ENCODE measurements at regions not wholly inside any gene's neighbourhood (a gene's known extent, or its start where the extent isn't known, plus 50 kb on each side); places are given as distances from the start of the nearest gene placed in this dataset.
"Not testable (repeated sequence)": the region's sequence is repeated elsewhere in the genome, so short reads cannot be mapped to it uniquely, and the experiment has no call there.

DNA sequence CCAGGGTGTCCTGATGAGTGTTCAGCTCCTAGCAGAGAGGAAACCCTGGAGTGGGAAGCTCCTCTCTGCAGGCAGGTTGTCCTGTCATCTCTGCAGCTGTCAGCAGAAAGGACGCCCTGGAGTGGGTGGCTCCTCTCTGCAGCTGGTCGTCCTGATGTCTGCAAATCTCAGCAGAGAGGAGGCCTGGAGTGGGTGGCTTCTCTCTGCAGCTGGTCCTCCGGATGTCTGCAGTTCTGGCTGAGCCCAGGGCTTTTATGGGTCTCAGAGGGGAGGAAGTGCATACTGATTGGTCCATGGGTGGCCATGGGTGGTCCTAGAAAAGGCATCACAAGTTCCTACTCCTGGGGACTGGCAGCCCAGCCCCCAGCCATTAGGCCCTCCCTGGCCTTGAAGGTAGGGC is 102.6 kb upstream of the BNIP2 start:
- no peak for DNase-seq (ENCODE audit: low read depth in 4 of 4, low spot score in 1 of 4)

GRCh38 chr15:59791079-59791478 is 102.0 kb upstream of the BNIP2 start:
- no peak for DNase-seq (ENCODE audit: low read depth in 4 of 4, low spot score in 1 of 4)

GRCh38 chr15:59786466-59786865 is 97.3 kb upstream of the BNIP2 start:
- not testable (repeated sequence) for DNase-seq (ENCODE audit: low read depth in 4 of 4, low spot score in 1 of 4)

DNA sequence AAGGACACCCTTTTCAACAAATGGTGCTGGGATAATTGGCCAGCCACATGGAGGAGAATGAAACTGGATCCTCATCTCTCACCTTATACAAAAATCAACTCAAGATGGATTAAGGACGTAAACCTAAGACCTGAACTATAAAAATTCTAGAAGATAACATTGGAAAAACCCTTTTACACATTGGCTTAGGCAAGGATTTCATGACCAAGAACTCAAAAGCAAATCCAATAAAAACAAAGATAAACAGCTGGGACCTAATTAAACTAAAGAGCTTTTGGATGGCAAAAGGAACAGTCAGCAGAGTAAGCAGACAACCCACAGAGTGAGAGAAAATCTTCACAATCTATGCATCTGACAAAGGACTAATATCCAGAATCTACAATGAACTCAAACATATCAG is 96.9 kb upstream of the BNIP2 start:
- DNase-seq (ENCODE audit: low read depth in 4 of 4, low spot score in 1 of 4), result not testable (repeated sequence)

- DNase-seq (ENCODE audit: low read depth in 4 of 4, low spot score in 1 of 4), result not testable (repeated sequence)
Measured at GRCh38 chr15:59783774-59784520, 94.8 kb upstream of the BNIP2 start.

DNA sequence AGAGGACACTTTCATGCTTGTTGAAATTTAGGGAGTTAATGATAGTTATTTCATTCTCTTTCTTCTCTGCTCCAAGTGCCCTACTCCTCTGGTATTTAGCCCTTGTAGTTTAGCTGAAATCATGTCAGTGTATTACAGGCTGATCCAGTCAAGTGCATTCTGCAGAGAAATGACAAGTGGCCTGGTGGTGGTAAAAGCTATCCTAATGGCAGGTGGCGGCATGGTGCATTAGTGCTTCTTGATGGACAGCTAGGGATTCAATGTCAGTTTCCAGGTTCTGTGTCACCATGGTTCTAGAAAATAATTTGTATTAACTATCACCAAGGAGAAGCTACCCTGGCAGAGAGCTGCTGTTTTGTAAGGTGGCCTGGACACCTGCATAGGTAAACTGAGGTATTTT is 90.0 kb upstream of the BNIP2 start:
- no peak for DNase-seq (ENCODE audit: low read depth in 4 of 4, low spot score in 1 of 4)

- DNase-seq (ENCODE audit: low read depth in 4 of 4, low spot score in 1 of 4), result no peak
Measured at GRCh38 chr15:59764775-59765174, 75.7 kb upstream of the BNIP2 start.

- no peak for DNase-seq (ENCODE audit: low read depth in 4 of 4, low spot score in 1 of 4)
Measured at GRCh38 chr15:59762558-59762957, 73.4 kb upstream of the BNIP2 start.

- DNase-seq (ENCODE audit: low read depth in 4 of 4, low spot score in 1 of 4), result not testable (repeated sequence)
Measured at GRCh38 chr15:59760256-59760655, 71.1 kb upstream of the BNIP2 start.

DNA sequence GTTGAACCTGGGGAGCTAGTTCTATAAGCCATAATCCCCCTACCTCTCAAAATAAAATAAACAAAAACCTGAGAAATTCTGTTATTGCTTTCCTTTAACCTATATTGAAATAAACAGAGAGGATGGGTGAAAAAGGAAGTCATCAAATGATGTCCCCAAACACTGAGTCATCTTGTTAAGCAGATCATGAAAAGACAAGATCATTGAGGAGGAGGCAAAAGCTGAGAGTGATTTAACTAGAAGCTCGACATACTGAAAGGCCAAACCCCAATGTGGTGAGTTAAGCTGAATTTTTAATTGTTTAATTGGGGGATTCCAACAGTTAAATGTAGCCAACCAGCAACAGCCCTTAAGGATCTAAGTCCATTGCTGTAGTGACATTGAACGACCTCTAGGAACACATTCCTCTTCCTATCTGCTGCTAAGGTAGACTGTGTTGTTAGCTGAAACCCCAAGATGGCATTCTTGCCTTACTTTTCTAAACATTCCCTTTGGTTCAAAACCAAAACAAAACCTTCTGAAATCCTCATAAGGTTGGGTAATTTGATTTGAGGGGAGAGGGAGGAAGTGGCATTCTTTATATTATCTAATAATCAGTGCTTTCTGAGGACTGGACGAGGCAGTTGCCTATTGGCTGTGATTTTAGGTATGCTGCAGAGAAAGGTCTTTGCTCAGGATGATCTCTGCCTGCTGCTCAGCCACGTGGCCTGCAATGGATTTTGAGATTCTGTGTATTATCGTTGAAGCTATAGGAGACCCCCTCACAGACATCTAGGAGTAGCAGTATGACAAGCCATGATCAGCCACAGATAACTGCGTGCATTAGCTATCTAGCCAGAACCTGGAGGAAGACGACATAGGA is 62.7 kb upstream of the BNIP2 start:
- no peak for DNase-seq (ENCODE audit: low read depth in 4 of 4, low spot score in 1 of 4)

- no peak for DNase-seq (ENCODE audit: low read depth in 4 of 4, low spot score in 1 of 4)
Measured at GRCh38 chr15:59746777-59747176, 57.7 kb upstream of the BNIP2 start.

GRCh38 chr15:59741274-59741906 is 52.3 kb upstream of the BNIP2 start:
- no peak for DNase-seq (ENCODE audit: low read depth in 4 of 4, low spot score in 1 of 4)

DNA sequence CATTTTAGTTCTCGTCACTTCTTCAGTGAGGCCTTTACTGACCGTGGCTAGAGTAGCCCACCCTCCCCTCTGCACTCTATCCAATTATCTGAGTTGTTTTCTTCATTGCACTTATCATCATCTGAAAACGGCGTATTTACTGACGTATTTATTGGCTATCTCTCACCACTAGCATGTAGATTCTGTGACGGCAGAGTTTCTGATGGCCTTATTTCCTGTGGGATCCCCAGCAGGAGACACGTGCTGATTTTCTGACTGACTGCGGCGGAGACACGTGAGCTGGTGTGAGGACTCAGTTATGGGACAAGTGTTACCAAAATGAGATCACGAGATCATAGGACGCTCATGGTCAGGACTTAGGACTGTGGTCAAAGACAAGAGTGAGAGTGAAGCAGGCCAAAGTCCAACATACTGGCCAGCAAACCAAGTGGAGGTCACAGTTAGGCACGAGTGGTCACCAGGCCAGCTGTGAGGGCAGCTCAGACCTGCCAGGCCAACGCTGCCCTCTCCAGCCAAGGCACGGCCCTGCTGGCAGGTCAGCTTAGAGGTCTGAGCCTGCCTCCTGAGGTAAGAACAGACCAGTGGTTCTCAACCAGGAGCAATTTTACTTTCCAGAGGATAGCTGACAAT is 50.6 kb upstream of the BNIP2 start:
- DNase-seq (ENCODE audit: low read depth in 4 of 4, low spot score in 1 of 4), result no peak
